Keratinocyte (primary cell): ENCODE measurements at regions not wholly inside any gene's neighbourhood (a gene's known extent, or its start where the extent isn't known, plus 50 kb on each side); places are given as distances from the start of the nearest gene placed in this dataset.

Experiments
- DNase-seq: peaks from one replicate; pipeline ENCODE4 v3.0.0-alpha.2; 2011; ENCODE audit warnings: low read depth, missing footprints, low spot score
- FAIRE-seq: peaks from 2 replicates; lab custom pipeline; 2011; peaks lifted over from hg19 to GRCh38; lab: Jason Lieb, UNC
- H2AFZ ChIP-seq: 2 replicates; pipeline ENCODE4 v1.6.0; 2012; ENCODE audit warnings: low read length, control low read depth, inconsistent platforms; ENCODE audit not compliant: control insufficient read depth
- H3K27ac ChIP-seq: 2 replicates; pipeline ENCODE4 v1.5.1; 2011; ENCODE audit warnings: low read length; ENCODE audit not compliant: control insufficient read depth, insufficient read depth
- H3K27me3 ChIP-seq: 3 replicates; pipeline ENCODE4 v1.6.0; 2011; ENCODE audit warnings: low read length; ENCODE audit not compliant: control insufficient read depth, insufficient read depth; ENCODE audit errors: extremely low read depth
- H3K36me3 ChIP-seq, 2 experiments: 2 replicates in 1 of 2; 3 replicates in 1 of 2; pipeline ENCODE4 v1.5.1; 2011; ENCODE audit warnings: low read length in 2 of 2, mild to moderate bottlenecking in 1 of 2; ENCODE audit not compliant: control insufficient read depth in 2 of 2, insufficient read depth in 2 of 2; ENCODE audit errors: extremely low read depth in 1 of 2
- H3K4me1 ChIP-seq: 3 replicates; pipeline ENCODE4 v1.5.1; 2011; ENCODE audit warnings: low read length; ENCODE audit not compliant: control insufficient read depth, insufficient read depth; ENCODE audit errors: extremely low read depth
- H3K4me2 ChIP-seq: 3 replicates; pipeline ENCODE4 v1.6.0; 2011; ENCODE audit warnings: low read depth, low read length; ENCODE audit not compliant: control insufficient read depth, insufficient read depth; ENCODE audit errors: extremely low read depth
- H3K4me3 ChIP-seq, 3 experiments: fragments of 200-600 bp in 1 of 3; sonication (generic) in 1 of 3; 2 replicates in 2 of 3; 3 replicates in 1 of 3; pipeline ENCODE4 v1.5.1; 2011 to 2016; ENCODE audit warnings: low read length in 3 of 3, mild to moderate bottlenecking in 3 of 3, control low read depth in 2 of 3, inconsistent platforms in 1 of 3, low read depth in 1 of 3, mixed read lengths in 1 of 3, mixed run types in 1 of 3, moderate library complexity in 1 of 3; ENCODE audit not compliant: control insufficient read depth in 2 of 3, insufficient read depth in 2 of 3; ENCODE audit errors: extremely low read depth in 1 of 3
- H3K79me2 ChIP-seq: 2 replicates; pipeline ENCODE4 v1.6.0; 2012; ENCODE audit warnings: low read length; ENCODE audit not compliant: control insufficient read depth, insufficient read depth
- H3K9ac ChIP-seq: 3 replicates; pipeline ENCODE4 v1.6.0; 2011; ENCODE audit warnings: low read length; ENCODE audit not compliant: control insufficient read depth, insufficient read depth; ENCODE audit errors: extremely low read depth
- H3K9me1 ChIP-seq: 3 replicates; pipeline ENCODE4 v1.6.0; 2011; ENCODE audit warnings: low read length; ENCODE audit not compliant: control insufficient read depth, insufficient read depth; ENCODE audit errors: extremely low read depth
- H3K9me3 ChIP-seq: 2 replicates; pipeline ENCODE4 v1.5.1; 2012; ENCODE audit warnings: low read depth, low read length; ENCODE audit not compliant: control insufficient read depth
- H4K20me1 ChIP-seq: 3 replicates; pipeline ENCODE4 v1.6.0; 2011; ENCODE audit warnings: low read length; ENCODE audit not compliant: control insufficient read depth, insufficient read depth; ENCODE audit errors: extremely low read depth
- EZH2 ChIP-seq: IDR thresholded peaks from one replicate; pipeline ENCODE4 v1.6.1; 2012; ENCODE audit warnings: inconsistent platforms, mild to moderate bottlenecking, low read length, moderate library complexity
- dilution Hi-C: fragments of 300-500 bp; cut with MboI; formaldehyde crosslinking; loops from one replicate; pipeline ENCODE4 v1.7.0; 2020; ENCODE audit warnings: low sequenced_read_pairs; ENCODE audit not compliant: extremely low pct_ligation_motif_present
- TF ChIP-seq, protein P1 (sequence below), 3 experiments: IDR thresholded peaks in 1 of 3; conservative IDR thresholded peaks in 1 of 3; optimal IDR thresholded peaks in 1 of 3; 2 replicates in 2 of 3; 3 replicates in 1 of 3; pipeline versions ENCODE3 to v1.5.1; 2011; ENCODE audit warnings: low read length in 3 of 3, mild to moderate bottlenecking in 3 of 3, moderate library complexity in 2 of 3, control low read depth in 1 of 3, inconsistent platforms in 1 of 3; ENCODE audit not compliant: insufficient read depth in 2 of 3; ENCODE audit errors: extremely low read depth in 1 of 3

DNA sequence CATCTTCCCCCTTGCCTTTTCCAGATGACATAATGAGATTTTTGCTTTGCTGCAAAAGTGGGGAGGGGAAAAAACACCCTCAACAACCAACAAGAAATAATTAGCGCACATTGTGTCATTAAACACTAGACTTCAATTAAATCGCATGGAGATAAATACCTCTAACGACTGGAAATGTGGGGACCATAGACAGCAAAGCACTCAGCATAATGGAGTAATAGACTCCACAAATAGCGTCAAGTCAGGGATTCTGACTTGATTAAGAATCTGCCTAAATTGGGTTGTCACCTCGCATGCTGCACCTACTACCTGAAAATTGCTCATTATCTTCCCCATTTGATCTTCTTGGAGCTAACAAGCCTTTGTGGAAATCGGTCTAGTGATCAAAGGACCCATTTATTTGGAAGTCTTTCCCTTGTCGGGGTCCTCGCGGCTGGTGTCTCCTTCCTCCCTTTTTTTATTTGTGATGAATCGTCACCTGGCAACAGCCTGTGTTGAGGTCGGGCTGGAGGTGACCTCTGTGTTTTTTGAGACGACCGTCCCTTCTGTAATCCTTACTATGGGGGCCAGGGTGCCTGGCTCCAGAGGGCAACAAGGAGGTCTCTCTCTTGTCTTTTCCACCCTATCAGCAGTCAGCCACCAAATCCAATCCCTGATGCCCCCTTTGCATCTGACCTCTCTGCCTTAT is 75.3 kb upstream of the IGSF21 start:
- Histone ChIP-seq H3K79me2 (no peaks in the 10 kb centered on the region), H3K4me1 (no peaks in the 10 kb centered on the region), H3K9ac (no peak overlapping the region), H3K4me3 (no peak overlapping the region), H3K9me1 (no peaks in the 10 kb centered on the region), H3K4me2 (no peak overlapping the region), H3K9me3 (no peaks in the 10 kb centered on the region), H2AFZ (no peak overlapping the region), H3K27ac (no peak overlapping the region), H3K27me3 (peaks cover 2% of the 10 kb centered on the region), H3K36me3 (no peaks in the 10 kb centered on the region), H4K20me1 (no peaks in the 10 kb centered on the region)
- dilution Hi-C loops: no loop called here
- no peak for FAIRE-seq
- TF ChIP-seq EZH2: no peak
- TF ChIP-seq, protein P1, sequence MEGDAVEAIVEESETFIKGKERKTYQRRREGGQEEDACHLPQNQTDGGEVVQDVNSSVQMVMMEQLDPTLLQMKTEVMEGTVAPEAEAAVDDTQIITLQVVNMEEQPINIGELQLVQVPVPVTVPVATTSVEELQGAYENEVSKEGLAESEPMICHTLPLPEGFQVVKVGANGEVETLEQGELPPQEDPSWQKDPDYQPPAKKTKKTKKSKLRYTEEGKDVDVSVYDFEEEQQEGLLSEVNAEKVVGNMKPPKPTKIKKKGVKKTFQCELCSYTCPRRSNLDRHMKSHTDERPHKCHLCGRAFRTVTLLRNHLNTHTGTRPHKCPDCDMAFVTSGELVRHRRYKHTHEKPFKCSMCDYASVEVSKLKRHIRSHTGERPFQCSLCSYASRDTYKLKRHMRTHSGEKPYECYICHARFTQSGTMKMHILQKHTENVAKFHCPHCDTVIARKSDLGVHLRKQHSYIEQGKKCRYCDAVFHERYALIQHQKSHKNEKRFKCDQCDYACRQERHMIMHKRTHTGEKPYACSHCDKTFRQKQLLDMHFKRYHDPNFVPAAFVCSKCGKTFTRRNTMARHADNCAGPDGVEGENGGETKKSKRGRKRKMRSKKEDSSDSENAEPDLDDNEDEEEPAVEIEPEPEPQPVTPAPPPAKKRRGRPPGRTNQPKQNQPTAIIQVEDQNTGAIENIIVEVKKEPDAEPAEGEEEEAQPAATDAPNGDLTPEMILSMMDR (optimal IDR thresholded peaks at IDR 0.05 in 1 of 3, IDR thresholded peaks at IDR 0.05 in 1 of 3, conservative IDR thresholded peaks at IDR 0.05 in 1 of 3; ENCODE audit: extremely low read depth in 1 of 3, insufficient read depth in 2 of 3, low read length in 3 of 3): no peak
- no peak for DNase-seq

DNA sequence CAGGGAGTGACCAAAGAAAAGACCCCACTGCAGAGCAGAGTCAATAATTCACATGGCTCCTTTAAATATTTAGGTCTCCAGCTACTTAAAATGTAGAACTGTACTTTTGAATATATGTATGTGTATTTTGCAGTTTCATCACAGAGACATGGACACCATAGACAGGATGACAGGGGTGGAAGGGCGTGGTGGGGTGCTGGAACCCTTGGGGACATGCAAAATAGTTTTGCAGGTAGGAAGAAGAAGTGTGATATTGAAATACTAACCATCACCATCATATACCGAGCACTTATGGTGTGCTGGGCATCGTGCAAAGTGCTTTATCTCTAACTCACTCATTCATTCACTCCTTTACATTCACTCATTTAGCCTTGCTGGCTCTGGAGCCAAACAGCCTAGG is 72.5 kb upstream of the IGSF21 start:
- peaks cover 2% of the 10 kb centered on the region for H3K27me3 ChIP-seq
- H3K9ac ChIP-seq: no peak overlapping the region
- dilution Hi-C loops: no loop called here
- no peaks in the 10 kb centered on the region for H3K36me3 ChIP-seq
- no peaks in the 10 kb centered on the region for H3K79me2 ChIP-seq
- no peaks in the 10 kb centered on the region for H4K20me1 ChIP-seq
- no peaks in the 10 kb centered on the region for H3K4me1 ChIP-seq
- no peaks in the 10 kb centered on the region for H3K9me1 ChIP-seq
- no peak overlapping the region for H2AFZ ChIP-seq
- no peak overlapping the region for H3K4me3 ChIP-seq
- no peak overlapping the region for H3K27ac ChIP-seq
- DNase-seq: no peak
- H3K4me2 ChIP-seq: no peak overlapping the region
- TF ChIP-seq, protein P1 (optimal IDR thresholded peaks at IDR 0.05 in 1 of 3, IDR thresholded peaks at IDR 0.05 in 1 of 3, conservative IDR thresholded peaks at IDR 0.05 in 1 of 3; ENCODE audit: extremely low read depth in 1 of 3, insufficient read depth in 2 of 3, low read length in 3 of 3): no peak
- TF ChIP-seq EZH2: no peak
- no peak for FAIRE-seq
- no peaks in the 10 kb centered on the region for H3K9me3 ChIP-seq
